HL-60 (cell line): ENCODE measurements at regions not wholly inside any gene's neighbourhood (a gene's known extent, or its start where the extent isn't known, plus 50 kb on each side); places are given as distances from the start of the nearest gene placed in this dataset.

Experiments
- DNase-seq, 2 experiments: peaks; one replicate each; pipeline ENCODE4 v3.0.0-alpha.2; 2010 to 2020; ENCODE audit warnings: low read depth in 1 of 2, low spot score in 1 of 2
- H3K27ac ChIP-seq: fragments of 250-450 bp; sonication (Bioruptor Pico); replicated peaks from 2 replicates; pipeline ENCODE4 v1.5.1; 2020; ENCODE audit warnings: mild to moderate bottlenecking, moderate library complexity
- H3K27me3 ChIP-seq: fragments of 250-450 bp; sonication (Bioruptor Pico); 2 replicates; pipeline ENCODE4 v1.5.1; 2021; ENCODE audit warnings: mild to moderate bottlenecking, moderate library complexity; ENCODE audit not compliant: insufficient read depth, poor library complexity, severe bottlenecking
- H3K4me3 ChIP-seq: replicated peaks from 2 replicates; pipeline ENCODE4 v1.5.1; 2011; ENCODE audit warnings: mild to moderate bottlenecking, control low read depth, low read length; ENCODE audit not compliant: insufficient read depth
- GABPA ChIP-seq: IDR thresholded peaks from 2 replicates; pipeline ENCODE4 v1.6.1; 2012; ENCODE audit warnings: low read depth
- POLR2AphosphoS5 ChIP-seq: IDR thresholded peaks from 2 replicates; pipeline ENCODE4 v1.6.1; 2012; ENCODE audit warnings: low read depth
- SPI1 ChIP-seq: IDR thresholded peaks from 2 replicates; pipeline ENCODE4 v1.6.1; 2012; ENCODE audit warnings: low read depth, mild to moderate bottlenecking, borderline replicate concordance
- TF ChIP-seq, protein P1 (sequence below): IDR thresholded peaks from one replicate; pipeline ENCODE4 v1.5.1; 2011; ENCODE audit warnings: low read length, control low read depth, inconsistent platforms; ENCODE audit not compliant: insufficient read depth
- TF ChIP-seq, protein P2 (sequence below): IDR thresholded peaks from 2 replicates; pipeline ENCODE4 v1.6.1; 2012; ENCODE audit warnings: low read depth; ENCODE audit not compliant: insufficient replicate concordance

DNA sequence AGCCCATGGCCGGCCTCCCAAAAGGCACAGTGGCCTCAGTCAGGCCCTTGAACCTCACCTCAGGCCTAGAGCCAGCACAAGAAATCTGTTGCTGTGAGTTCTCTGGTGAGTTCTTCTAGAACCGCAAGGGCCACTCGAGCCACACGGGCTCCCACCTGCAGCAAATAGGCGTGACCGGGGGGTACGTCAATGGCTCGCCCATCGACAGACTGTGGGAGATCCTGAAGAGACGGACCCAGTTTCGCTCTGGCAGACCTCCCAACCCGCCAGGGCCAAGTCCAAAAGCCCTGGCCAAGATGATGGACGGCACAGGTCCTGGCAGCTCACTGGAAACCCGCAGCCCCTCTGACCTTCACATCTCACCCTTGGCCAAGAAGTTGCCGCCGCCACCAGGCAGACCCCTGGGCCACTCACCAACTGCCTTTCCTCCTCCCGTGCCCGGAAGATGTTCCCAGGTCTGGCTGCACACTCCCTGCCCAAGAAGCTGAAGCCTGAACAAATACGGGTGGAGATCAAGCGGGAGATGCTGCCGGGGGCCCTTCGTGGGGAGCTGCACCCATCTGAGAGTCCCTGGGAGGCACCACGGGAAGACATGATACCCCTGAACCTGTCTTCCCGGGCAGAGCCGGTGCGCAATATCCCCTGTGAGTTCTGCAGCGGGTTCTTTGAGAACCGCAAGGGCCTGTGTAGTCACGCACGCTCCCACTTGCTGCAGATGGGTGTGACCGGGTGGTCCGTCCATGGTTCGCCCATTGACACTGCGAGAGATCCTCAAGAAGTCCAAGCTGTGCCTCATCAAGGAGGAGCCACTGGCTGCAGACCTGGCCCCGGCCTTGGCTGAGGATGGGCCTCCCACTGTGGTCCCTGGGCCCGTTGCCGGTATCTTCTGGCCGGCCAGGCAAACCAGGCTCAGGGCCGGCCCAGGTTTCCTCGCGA, 544.2 kb upstream of the CCDC179 start:
- H3K27me3 ChIP-seq, result no peaks in the 10 kb centered on the region
- TF ChIP-seq SPI1 (no peak), GABPA (no peak), POLR2AphosphoS5 (no peak)
- TF ChIP-seq, protein P1, sequence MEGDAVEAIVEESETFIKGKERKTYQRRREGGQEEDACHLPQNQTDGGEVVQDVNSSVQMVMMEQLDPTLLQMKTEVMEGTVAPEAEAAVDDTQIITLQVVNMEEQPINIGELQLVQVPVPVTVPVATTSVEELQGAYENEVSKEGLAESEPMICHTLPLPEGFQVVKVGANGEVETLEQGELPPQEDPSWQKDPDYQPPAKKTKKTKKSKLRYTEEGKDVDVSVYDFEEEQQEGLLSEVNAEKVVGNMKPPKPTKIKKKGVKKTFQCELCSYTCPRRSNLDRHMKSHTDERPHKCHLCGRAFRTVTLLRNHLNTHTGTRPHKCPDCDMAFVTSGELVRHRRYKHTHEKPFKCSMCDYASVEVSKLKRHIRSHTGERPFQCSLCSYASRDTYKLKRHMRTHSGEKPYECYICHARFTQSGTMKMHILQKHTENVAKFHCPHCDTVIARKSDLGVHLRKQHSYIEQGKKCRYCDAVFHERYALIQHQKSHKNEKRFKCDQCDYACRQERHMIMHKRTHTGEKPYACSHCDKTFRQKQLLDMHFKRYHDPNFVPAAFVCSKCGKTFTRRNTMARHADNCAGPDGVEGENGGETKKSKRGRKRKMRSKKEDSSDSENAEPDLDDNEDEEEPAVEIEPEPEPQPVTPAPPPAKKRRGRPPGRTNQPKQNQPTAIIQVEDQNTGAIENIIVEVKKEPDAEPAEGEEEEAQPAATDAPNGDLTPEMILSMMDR, result no peak
- TF ChIP-seq, protein P2, sequence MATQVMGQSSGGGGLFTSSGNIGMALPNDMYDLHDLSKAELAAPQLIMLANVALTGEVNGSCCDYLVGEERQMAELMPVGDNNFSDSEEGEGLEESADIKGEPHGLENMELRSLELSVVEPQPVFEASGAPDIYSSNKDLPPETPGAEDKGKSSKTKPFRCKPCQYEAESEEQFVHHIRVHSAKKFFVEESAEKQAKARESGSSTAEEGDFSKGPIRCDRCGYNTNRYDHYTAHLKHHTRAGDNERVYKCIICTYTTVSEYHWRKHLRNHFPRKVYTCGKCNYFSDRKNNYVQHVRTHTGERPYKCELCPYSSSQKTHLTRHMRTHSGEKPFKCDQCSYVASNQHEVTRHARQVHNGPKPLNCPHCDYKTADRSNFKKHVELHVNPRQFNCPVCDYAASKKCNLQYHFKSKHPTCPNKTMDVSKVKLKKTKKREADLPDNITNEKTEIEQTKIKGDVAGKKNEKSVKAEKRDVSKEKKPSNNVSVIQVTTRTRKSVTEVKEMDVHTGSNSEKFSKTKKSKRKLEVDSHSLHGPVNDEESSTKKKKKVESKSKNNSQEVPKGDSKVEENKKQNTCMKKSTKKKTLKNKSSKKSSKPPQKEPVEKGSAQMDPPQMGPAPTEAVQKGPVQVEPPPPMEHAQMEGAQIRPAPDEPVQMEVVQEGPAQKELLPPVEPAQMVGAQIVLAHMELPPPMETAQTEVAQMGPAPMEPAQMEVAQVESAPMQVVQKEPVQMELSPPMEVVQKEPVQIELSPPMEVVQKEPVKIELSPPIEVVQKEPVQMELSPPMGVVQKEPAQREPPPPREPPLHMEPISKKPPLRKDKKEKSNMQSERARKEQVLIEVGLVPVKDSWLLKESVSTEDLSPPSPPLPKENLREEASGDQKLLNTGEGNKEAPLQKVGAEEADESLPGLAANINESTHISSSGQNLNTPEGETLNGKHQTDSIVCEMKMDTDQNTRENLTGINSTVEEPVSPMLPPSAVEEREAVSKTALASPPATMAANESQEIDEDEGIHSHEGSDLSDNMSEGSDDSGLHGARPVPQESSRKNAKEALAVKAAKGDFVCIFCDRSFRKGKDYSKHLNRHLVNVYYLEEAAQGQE, result no peak

DNA sequence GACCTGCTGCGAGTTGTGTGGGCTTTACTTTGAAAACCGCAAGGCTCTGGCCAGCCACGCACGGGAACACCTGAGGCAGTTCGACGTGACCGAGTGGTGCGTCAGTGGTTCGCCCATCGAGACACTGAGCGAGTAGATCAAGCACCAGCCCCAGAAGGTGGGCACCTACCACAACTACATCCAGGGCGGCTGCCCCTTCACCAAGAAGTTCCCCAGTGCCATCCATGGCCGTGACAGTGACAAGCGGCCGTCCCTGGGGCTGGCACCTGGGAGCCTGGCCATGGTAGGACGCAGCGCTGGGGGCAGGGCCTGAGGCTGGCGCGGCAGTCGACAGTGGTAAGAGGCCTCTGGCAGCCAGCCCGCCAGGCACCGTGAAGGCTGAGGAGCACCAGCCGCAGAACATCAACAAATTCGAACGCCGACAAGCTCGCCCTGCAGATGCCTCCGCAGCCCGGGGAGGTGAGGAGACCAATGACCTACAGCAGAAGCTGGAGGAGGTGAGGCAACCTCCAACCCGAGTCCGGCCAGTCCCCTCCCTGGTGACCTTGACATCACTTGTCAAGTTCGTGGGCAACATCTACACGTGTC, 545.2 kb upstream of the CCDC179 start:
- TF ChIP-seq, protein P2, result no peak
- TF ChIP-seq GABPA, result no peak
- TF ChIP-seq, protein P1, result no peak
- TF ChIP-seq SPI1, result no peak
- TF ChIP-seq POLR2AphosphoS5, result no peak
- DNase-seq, result no peak
- H3K27me3 ChIP-seq, result no peaks in the 10 kb centered on the region
- H3K4me3 ChIP-seq, result no peak overlapping the region
- no peak overlapping the region for H3K27ac ChIP-seq

More for the DNA sequence above, 544.2 kb upstream of the CCDC179 start:
- Histone ChIP-seq H3K4me3 (no peak overlapping the region), H3K27ac (no peak overlapping the region)
- no peak for DNase-seq

DNA sequence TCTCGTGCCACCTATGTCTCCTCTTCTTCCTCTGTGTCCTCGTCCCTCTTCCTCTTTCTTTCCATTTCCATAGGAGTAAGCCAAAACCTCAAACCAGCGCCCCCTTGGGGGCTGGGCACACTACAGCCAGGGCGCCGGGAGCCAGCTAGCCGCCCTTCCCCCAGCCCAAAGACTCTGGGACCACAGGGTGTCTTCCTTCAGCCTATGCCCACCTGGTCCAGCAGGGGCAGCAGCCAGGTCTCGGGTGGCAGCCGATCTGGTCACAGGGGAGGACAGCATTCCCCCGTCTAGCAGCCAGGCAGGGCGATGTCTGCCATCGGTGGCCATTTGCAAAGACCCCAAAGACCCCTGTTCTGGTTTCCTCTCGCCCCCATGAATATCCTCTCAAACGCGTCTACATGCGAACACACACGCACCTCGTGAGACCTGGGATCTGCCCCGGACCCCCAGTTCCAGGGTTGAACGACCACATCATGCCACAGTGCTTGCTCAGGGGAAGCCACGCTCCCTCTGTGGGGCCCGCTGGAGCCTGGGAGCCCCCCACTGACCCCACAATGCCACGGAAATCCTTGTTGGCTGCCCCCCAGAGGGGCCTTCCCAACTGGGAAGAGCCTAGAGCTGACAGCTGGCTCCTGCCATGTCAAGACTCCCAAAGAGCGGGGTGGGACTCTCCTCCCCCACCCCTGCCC, 546.0 kb upstream of the CCDC179 start:
- DNase-seq, result no peak
- no peaks in the 10 kb centered on the region for H3K27me3 ChIP-seq
- no peak for TF ChIP-seq SPI1
- no peak for TF ChIP-seq POLR2AphosphoS5
- TF ChIP-seq, protein P2, result no peak
- TF ChIP-seq, protein P1, result no peak
- no peak for TF ChIP-seq GABPA

More for the DNA sequence above, 546.0 kb upstream of the CCDC179 start:
- Histone ChIP-seq H3K4me3 (no peak overlapping the region), H3K27ac (no peak overlapping the region)
